Esophagus squamous epithelium (tissue), 4 donors: ENCODE measurements at regions not wholly inside any gene's neighbourhood (a gene's known extent, or its start where the extent isn't known, plus 50 kb on each side); places are given as distances from the start of the nearest gene placed in this dataset.

Source experiments
- POLR2A ChIP-seq, 4 donors: fragments of 450-650 bp; IDR thresholded peaks; one replicate each; pipeline ENCODE4 v1.6.1; 2017; ENCODE audit warnings: antibody characterized with exemption in 4 of 4, mild to moderate bottlenecking in 4 of 4, moderate library complexity in 3 of 4
- TF ChIP-seq, protein P1 (sequence below), 6 experiments: fragments of 450-650 bp in 4 of 6; fragments of 200-600 bp in 2 of 6; sonication (generic) in 2 of 6; IDR thresholded peaks; one replicate each; pipeline ENCODE4 v1.5.1; 2016 to 2019; ENCODE audit warnings: antibody characterized with exemption in 6 of 6, mild to moderate bottlenecking in 4 of 6, moderate library complexity in 4 of 6

DNA sequence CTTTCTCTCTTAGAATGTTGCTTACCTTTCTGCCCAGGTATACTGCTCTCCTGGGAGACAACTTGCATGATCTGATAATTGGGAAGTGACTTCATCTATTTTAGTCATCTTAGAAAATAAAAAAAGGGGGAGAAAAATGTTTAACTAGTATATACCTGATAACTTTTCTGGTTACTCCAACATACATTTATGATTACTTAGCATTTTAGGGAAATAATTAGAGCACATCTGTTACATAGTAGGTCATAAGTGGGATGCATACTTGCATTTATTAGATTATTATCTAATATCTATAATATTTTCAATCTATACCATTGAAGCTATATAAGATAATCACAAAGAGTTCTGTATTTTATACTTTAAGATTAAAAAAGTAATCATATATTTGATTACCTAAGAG is 193.9 kb upstream of the EYS start:
- TF ChIP-seq, protein P1, sequence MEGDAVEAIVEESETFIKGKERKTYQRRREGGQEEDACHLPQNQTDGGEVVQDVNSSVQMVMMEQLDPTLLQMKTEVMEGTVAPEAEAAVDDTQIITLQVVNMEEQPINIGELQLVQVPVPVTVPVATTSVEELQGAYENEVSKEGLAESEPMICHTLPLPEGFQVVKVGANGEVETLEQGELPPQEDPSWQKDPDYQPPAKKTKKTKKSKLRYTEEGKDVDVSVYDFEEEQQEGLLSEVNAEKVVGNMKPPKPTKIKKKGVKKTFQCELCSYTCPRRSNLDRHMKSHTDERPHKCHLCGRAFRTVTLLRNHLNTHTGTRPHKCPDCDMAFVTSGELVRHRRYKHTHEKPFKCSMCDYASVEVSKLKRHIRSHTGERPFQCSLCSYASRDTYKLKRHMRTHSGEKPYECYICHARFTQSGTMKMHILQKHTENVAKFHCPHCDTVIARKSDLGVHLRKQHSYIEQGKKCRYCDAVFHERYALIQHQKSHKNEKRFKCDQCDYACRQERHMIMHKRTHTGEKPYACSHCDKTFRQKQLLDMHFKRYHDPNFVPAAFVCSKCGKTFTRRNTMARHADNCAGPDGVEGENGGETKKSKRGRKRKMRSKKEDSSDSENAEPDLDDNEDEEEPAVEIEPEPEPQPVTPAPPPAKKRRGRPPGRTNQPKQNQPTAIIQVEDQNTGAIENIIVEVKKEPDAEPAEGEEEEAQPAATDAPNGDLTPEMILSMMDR (IDR thresholded peaks at IDR 0.05), result no peak
- no peak for TF ChIP-seq POLR2A (IDR thresholded peaks at IDR 0.05)
